Mesodermal cell (in vitro differentiated cells): ENCODE measurements at regions not wholly inside any gene's neighbourhood (a gene's known extent, or its start where the extent isn't known, plus 50 kb on each side); places are given as distances from the start of the nearest gene placed in this dataset.

Source experiments
- H3K27ac ChIP-seq: 2 replicates; pipeline ENCODE4 v1.7.0; 2013; ENCODE audit warnings: mild to moderate bottlenecking, low read depth, low read length, moderate library complexity; ENCODE audit not compliant: severe bottlenecking
- H3K36me3 ChIP-seq: 2 replicates; pipeline ENCODE4 v1.7.1; 2013; ENCODE audit warnings: mild to moderate bottlenecking, low read length, moderate library complexity; ENCODE audit not compliant: control insufficient read depth, insufficient read depth
- H3K4me1 ChIP-seq: one replicate; pipeline ENCODE4 v1.7.1; 2013; ENCODE audit warnings: mild to moderate bottlenecking, low read length; ENCODE audit not compliant: insufficient read depth, control insufficient read depth, poor library complexity, severe bottlenecking
- H3K4me3 ChIP-seq: 2 replicates; pipeline ENCODE4 v1.7.0; 2013; ENCODE audit warnings: low read length, control low read depth, mild to moderate bottlenecking; ENCODE audit not compliant: insufficient read depth, poor library complexity, severe bottlenecking; ENCODE audit errors: extremely low read depth
- H3K9me3 ChIP-seq: 2 replicates; pipeline ENCODE4 v1.7.1; 2013; ENCODE audit warnings: mild to moderate bottlenecking, low read length, moderate library complexity; ENCODE audit not compliant: control insufficient read depth
- WGBS, 2 experiments: methylation state at CpG; one replicate each; pipeline ENCODE4 v1.1.5; 2013; ENCODE audit warnings: missing lambda C conversion rate in 2 of 2; ENCODE audit not compliant: insufficient coverage in 2 of 2; 5-methylcytosine and 5-hydroxymethylcytosine counted together

DNA sequence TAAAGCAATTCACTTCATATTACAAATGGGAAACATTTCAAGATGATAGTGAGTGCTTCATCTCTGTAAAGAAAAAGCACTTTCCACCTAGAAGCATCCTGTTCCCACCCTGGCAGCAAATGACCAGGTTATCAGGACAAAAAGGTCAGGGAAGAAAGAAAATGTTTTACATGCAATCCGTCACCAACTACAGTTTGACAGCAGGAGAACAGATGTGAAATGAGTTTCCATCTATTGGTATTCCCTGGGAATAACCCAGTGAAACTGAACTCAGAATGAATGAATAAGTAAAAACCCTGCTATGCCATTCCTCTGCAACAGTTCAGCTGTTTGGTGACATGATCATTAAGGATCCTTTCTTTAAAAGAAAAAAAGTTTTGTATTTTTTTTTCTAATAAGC lies 67.6 kb downstream of the HTR1A start:
- Histone ChIP-seq H3K4me1 (no peaks in the 10 kb centered on the region), H3K9me3 (no peaks in the 10 kb centered on the region), H3K27ac (no peak overlapping the region), H3K4me3 (no peak overlapping the region), H3K36me3 (no peaks in the 10 kb centered on the region)
- 60% methylated on average over 1 of the region's 1 CpG; no CpG with 5 or more reads in 1 of the 2 experiments for WGBS, 2 experiments

DNA sequence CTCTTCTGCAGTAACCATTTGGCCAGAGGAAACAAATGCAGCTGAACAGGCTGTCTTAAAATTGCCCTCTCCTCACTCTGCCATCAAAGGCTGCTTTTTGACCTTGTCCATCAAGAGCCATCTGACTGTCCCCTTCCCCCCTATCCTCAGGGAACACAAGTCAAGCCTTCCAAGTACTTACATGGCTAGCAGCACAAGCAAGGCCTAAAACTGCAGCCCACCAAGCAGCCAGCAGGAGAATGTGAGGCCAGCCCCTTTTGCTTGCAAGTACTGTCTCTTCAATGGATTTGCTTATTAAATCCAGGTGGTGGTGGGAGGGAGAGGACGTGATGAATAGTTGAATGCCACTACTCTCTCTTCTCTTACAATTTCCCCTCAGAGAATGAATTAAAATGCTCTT lies 83.5 kb downstream of the HTR1A start:
- Histone ChIP-seq H3K4me1 (no peaks in the 10 kb centered on the region), H3K27ac (no peak overlapping the region), H3K4me3 (no peak overlapping the region), H3K36me3 (no peaks in the 10 kb centered on the region), H3K9me3 (no peaks in the 10 kb centered on the region)
- no CpG with 5 or more reads among the region's 1 CpG for WGBS, 2 experiments

DNA sequence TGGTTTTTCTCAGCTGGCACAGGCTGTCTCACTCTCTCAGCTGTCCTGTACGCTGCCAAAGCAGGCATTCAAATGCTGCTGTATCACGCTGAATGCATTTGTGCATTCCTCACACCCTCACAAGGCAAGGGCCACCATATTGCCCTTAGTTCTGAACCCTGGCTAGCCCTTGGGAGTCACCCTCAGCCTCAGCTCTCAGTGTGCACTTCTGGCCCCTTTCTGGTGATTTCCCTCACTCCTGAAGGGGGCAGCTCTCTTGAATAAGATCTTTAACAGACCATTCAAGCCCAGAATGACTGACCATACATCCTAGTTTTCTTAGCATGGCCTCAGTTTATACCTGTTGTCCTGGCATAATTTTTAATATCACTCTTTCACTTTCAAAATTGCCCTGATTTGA lies 84.3 kb downstream of the HTR1A start:
- no peaks in the 10 kb centered on the region for H3K4me1 ChIP-seq
- H3K9me3 ChIP-seq: no peaks in the 10 kb centered on the region
- 83 to 84% methylated on average over 2 of the region's 2 CpGs for WGBS, 2 experiments
- H3K4me3 ChIP-seq: no peak overlapping the region
- no peaks in the 10 kb centered on the region for H3K36me3 ChIP-seq
- no peak overlapping the region for H3K27ac ChIP-seq

DNA sequence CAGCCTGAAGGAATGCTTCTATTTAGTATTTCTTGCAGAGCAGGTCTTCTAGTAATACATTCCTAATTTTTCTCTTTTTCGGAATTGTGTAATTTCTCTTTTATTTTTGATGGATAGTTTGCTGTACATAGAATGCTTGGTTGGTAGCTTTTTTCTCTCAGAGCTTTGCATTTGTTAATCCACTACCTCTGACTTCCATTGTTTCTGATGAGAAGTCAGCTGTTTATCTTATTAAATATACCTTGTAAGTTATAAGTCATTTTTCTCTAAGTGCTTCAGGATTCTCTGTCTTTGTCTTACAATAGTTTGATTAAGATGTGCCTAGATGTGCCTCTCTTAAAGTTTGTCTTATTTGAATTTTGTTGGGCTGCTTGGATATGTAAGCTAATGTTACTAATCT lies 101.9 kb downstream of the HTR1A start:
- Histone ChIP-seq H3K4me3 (no peak overlapping the region), H3K36me3 (no peaks in the 10 kb centered on the region), H3K27ac (no peak overlapping the region), H3K9me3 (peaks cover 10% of the 10 kb centered on the region), H3K4me1 (no peaks in the 10 kb centered on the region)
- WGBS, 2 experiments: no CpG with 5 or more reads among the region's 1 CpG

DNA sequence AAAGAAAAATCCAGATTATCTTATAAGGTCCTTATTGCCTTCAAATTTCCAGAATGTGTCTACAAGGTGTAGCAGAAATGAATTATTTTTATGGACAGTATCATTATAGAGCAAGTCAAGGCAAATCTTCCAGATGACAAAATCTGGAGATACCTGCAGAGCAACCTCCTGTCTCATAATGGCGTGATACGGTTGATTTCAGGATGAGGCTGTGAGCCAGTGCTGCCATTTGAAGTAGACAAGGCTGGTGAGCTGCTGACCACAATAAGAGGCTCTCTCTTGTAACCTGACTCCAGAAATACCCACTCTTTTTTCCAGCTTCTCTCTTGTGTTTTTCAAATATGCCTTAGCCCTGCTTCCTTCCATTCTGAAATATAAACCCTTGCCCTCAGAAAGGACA lies 108.2 kb downstream of the HTR1A start:
- no peak overlapping the region for H3K27ac ChIP-seq
- no peaks in the 10 kb centered on the region for H3K36me3 ChIP-seq
- peaks cover under 1% of the 10 kb centered on the region for H3K9me3 ChIP-seq
- H3K4me1 ChIP-seq: no peaks in the 10 kb centered on the region
- no peak overlapping the region for H3K4me3 ChIP-seq
- 83 to 84% methylated on average over 2 of the region's 2 CpGs for WGBS, 2 experiments

GRCh38 chr5:63843190-63843589 lies 119.1 kb downstream of the HTR1A start:
- no peak overlapping the region for H3K27ac ChIP-seq
- WGBS, 2 experiments: 100% methylated on average over 1 to 3 of the region's 4 CpGs
- H3K36me3 ChIP-seq: no peaks in the 10 kb centered on the region
- H3K9me3 ChIP-seq: no peaks in the 10 kb centered on the region
- H3K4me3 ChIP-seq: no peak overlapping the region
- H3K4me1 ChIP-seq: no peaks in the 10 kb centered on the region

- 70% methylated on average over 2 of the region's 3 CpGs; no CpG with 5 or more reads in 1 of the 2 experiments for WGBS, 2 experiments
- Histone ChIP-seq H3K9me3 (no peaks in the 10 kb centered on the region), H3K4me1 (no peaks in the 10 kb centered on the region), H3K27ac (no peak overlapping the region), H3K36me3 (no peaks in the 10 kb centered on the region), H3K4me3 (no peak overlapping the region)
These were observed 124.8 kb downstream of the HTR1A start for GRCh38 chr5:63837437-63837836.

- Histone ChIP-seq H3K27ac (no peak overlapping the region), H3K4me3 (no peak overlapping the region), H3K4me1 (no peaks in the 10 kb centered on the region), H3K9me3 (no peaks in the 10 kb centered on the region), H3K36me3 (no peaks in the 10 kb centered on the region)
These were observed 130.9 kb downstream of the HTR1A start for GRCh38 chr5:63831381-63831780.

- WGBS, 2 experiments: 67 to 71% methylated on average over 1 of the region's 1 CpG
- Histone ChIP-seq H3K9me3 (no peaks in the 10 kb centered on the region), H3K27ac (no peak overlapping the region), H3K36me3 (no peaks in the 10 kb centered on the region), H3K4me1 (no peaks in the 10 kb centered on the region), H3K4me3 (no peak overlapping the region)
These were observed 136.3 kb downstream of the HTR1A start for GRCh38 chr5:63825984-63826383.

GRCh38 chr5:63823583-63823982 lies 138.7 kb downstream of the HTR1A start:
- H3K9me3 ChIP-seq: no peaks in the 10 kb centered on the region
- no peak overlapping the region for H3K27ac ChIP-seq
- no peaks in the 10 kb centered on the region for H3K4me1 ChIP-seq
- no peaks in the 10 kb centered on the region for H3K36me3 ChIP-seq
- WGBS, 2 experiments: 88 to 92% methylated on average over 1 of the region's 2 CpGs
- no peak overlapping the region for H3K4me3 ChIP-seq

- no peaks in the 10 kb centered on the region for H3K9me3 ChIP-seq
- H3K4me1 ChIP-seq: no peaks in the 10 kb centered on the region
- no peak overlapping the region for H3K4me3 ChIP-seq
- no peak overlapping the region for H3K27ac ChIP-seq
- no peaks in the 10 kb centered on the region for H3K36me3 ChIP-seq
- no CpG with 5 or more reads among the region's 1 CpG for WGBS, 2 experiments
These were observed 139.6 kb downstream of the HTR1A start for GRCh38 chr5:63822614-63823013.

GRCh38 chr5:63820577-63820976 lies 141.7 kb downstream of the HTR1A start:
- H3K4me1 ChIP-seq: no peaks in the 10 kb centered on the region
- H3K9me3 ChIP-seq: peaks cover 4% of the 10 kb centered on the region
- H3K36me3 ChIP-seq: no peaks in the 10 kb centered on the region
- no peak overlapping the region for H3K4me3 ChIP-seq
- 46 to 79% methylated on average over 3 of the region's 3 CpGs for WGBS, 2 experiments
- no peak overlapping the region for H3K27ac ChIP-seq
